HG03520 (cell line): ENCODE measurements at regions not wholly inside any gene's neighbourhood (a gene's known extent, or its start where the extent isn't known, plus 50 kb on each side); places are given as distances from the start of the nearest gene placed in this dataset.

Experiments used
- ATAC-seq: cut with Tn5 transposase; IDR thresholded peaks from one replicate; pipeline ENCODE4 v1.9.1; 2021; ENCODE audit warnings: mild to moderate bottlenecking, moderate library complexity; ENCODE audit not compliant: unreplicated experiment

DNA sequence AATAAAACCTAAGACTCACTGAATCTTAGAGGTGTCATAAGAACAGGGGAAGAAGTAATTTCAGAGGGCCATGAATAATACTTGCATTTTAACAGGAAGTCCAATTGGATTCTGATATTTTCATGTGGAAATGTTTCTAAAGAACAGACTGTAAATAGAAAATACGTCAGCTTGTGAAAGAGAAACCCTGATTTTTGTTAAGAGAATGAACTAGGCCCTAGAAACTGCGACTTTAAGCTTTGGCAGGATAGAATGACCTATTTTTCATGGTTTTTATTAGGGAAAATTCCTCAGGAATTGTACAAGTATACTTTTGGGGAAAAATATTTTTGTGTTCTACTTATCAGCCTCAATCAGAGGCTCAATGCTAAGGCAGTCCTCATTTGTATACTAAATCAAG is 215.5 kb upstream of the ACTBL2 start:
- no peak for ATAC-seq

DNA sequence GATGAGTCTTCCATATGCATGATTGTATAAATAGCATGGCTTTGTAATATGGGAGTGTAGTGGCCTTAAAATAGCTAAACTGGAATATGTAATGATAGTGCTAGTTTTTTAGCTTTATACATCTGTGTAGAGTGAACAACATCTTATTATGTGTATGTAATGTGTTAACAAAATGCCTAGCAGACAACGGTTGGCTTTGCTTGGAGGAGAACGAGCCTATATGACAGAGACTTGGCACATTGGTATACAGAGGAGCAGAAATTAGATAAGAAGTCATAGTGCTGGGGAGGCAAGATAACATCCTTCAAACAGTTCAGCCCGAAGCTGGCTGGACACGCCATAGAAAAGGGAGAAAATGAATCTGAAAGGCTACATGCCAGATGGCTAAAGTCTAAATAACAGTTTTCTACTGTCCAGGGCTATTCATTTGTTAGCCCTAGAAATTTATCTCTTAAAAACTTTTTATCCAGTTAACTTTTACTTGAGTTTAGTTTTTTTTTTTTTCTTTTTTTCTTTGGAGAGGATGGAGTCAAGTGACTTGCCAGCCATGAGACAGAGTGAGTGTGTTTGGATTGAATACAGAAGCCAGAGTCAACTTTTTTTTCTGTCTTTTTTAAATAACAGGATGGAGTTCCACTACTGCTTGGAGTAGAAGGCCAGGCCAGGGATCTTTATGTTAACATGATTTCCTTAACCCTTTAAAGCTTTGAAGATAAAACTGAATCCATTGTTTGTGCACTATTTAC is 214.4 kb upstream of the ACTBL2 start:
- ATAC-seq, result no peak

DNA sequence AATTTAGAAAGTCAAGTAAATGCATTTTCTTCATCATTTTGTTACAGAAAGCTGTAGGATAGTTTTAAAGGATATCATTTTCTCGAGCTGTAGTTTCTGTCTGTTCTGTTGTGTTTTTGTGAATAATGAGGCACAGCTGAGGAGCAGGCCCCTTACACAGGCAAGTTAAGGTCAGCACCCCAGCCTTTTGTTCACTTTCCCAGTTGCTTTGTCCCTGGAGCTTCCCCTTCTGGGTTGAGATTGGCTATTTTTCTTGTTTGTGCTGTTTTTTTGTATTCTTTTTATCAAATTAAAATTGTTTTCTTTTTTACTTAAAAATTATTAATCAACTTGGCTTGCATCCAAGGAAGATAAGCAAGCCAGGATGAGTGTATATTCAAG is 213.8 kb upstream of the ACTBL2 start:
- ATAC-seq, result no peak

DNA sequence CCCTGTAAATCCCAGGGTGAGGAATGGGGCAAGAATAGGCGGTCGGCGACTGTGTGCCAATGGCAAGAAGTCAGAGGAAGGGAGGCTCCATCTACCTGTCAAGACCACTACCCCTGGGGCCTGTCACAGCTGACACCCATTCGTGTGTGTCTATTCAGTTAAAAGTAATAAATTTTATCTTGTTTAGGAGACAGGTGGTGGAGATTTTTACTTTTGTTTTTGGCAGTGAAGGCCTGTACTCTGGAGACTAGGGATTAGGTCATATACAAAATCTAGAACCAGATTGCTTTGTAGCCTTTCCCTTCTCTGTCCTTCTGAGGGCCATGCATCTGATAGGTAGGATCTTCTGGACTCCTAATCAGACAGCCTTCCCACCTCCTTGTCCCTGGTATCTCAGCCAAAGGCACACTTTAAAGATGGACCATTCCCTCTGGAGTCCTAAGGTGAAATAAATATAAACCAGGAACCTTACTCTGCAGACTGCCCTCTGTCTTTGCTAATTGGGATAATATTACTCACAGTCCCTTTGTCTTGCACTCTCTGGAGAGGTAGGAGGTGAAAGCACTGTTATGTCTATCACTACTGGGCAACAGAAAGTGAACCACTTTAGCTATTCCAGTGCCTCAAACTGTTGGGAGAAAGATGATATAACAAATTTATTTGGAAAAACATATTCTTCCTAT is 213.2 kb upstream of the ACTBL2 start:
- no peak for ATAC-seq

DNA sequence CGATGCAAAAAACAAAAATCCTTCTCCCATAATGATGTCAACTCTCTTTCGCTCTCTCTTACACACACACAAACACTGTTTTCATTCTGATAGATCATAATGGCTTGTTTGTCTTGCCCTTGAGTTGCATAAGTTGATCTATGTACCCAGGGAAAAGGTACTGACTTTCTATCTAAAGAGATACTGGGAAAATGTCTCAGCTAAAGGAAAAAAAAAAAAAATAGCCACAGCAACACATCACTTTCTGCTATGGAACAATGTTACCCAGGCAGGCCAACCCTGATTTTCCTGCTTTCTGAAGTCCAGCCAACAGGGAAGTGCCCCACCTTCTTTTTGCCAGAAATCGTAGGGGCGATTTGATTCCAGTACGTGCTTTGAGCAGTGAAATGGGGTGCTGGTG is 212.6 kb upstream of the ACTBL2 start:
- ATAC-seq, result no peak

DNA sequence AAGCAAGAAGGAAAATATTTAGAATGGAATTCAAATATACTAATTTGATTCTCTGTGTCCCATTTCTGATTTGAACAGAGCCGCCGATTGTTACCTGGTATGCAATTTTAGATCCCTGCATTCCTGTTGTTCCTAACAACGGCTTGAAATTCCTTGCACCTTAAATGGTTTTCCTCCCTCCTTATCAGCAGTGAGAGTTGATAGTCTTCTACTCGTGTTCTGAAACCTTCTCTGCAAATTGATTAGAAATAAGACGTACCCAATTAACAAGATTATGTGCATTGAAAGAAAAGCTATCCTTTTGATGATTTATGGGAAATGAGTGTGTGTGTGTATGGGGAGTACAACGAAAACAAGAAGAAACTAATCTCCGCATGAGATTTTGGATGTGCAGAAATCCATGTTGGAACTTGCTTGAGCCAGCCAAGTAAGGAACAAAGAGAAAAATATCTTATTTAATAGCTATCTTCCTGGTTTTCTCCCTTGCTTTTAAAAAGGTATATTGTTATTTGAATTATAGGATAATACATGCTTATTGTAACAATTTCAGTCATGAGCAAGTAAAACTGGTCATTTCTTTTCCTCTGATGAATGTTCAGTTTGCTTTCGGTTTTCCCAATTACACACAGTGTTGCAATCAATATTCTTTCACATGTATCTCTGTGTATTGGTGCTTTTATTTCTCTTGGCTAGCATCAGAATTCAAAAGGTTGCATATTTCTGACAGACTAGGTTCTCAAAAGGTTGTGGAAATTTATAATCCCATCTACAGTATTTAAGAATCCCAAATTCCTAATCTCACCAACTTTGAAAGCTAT is 211.1 kb upstream of the ACTBL2 start:
- ATAC-seq, result no peak

DNA sequence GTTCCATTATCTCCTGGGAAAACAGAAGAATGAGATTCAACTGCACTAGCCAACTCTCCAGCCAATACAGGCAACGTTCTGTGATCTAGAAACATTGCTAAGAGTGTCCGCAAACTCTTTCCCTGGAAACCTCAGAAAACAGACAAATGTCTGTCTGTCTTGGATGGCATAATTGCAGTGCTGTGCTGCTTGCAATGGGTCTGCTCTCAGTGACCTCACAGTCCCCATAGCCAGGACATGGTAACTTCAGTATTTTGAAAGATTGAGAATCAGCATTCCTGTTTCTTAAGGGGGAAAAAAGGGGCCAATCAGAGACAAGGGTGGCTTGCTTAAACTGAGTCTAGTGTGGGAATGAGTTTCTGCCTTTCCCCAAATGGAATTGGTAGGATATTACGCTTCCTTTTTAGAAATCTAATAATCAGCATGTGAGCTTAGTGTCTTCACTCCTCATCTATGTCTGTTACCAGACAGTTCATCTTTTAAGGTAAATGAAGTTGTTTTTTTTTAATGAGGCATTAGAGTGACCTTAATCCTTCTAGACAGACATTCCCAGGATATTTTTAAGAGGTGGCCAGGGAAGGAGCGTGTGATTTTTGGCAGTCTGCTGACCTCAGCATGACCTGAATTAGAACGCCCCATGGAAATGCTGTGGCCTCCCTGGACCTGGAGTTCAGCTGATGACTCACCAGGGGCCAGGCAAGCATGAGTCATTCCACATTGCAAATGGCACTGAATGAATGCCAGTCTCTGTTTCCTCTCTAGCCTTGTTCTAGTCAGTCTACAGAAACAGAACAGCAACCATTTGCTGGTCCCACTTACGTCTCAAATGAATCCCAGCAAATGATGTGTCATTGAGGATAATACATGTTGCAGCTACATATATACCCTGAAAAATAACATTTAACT is 210.2 kb upstream of the ACTBL2 start:
- ATAC-seq, result no peak

DNA sequence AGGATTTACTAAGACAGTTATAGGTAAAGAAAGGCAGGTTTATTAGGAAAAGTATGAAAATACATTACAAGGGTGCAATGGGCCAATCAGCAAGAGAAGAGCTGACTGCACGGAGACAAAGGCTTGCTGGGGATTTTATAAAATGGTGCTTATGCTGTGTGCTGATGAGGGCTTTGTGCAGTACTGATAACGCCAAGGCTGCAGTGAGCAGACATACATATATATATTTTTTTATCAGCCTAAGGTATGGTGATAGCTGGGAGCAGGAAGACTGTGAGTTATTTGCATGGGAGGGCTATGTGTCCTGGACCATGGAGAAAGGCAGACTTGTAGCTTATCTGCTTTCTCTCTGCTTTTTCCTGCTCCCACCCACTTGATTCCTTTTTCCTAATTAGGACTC is 208.1 kb upstream of the ACTBL2 start:
- ATAC-seq, result no peak

DNA sequence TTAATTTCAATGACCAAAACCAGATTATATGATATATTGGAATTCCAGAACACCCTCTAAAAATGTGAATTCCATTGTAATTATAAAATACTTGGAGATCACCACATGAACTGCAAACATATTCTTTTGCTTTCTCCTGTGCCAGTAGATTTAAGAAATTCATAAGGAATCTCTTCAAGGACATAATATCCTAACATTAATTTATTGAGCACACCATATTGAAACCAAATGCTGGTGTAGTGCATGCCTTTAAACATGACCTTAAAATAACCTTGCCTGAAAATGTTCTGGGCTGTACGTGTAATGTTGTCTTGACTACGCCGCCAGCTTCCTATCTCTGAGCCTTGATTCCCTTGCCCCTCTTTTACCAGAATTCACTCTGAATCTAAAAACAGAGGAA is 205.0 kb upstream of the ACTBL2 start:
- no peak for ATAC-seq

DNA sequence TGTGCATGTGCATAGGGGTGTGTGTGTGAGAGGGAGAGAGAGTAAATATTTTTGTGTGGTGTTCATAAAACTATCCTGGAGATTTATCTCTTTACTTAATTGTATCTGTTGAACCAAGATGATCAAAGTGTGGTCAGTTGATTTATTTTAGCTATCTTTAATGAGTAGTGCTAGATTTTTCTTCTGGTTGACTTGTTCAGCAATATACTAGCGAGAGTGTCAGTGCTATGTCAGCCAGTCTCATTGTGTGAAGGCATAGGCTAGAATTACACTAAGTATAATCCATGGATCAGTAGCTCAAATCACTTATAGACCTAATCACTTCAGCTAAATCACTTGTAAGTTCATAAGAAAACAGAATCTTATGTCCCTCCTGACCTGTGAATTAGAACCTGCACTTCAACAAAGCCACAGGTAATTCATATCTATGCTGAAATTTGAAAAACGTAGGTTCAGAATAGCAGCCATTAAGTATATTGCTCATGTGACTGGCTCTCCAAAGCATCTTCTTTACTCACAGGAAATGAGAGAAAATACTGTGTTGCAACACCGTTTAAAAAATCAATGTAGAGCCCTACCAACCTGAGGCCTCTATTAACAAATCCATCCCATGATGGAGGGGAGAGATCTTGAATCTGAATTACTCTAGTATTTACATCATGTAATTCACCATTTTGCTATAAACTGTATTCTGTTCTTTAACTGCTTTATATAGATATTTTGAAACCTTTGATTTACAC is 203.1 kb upstream of the ACTBL2 start:
- no peak for ATAC-seq

DNA sequence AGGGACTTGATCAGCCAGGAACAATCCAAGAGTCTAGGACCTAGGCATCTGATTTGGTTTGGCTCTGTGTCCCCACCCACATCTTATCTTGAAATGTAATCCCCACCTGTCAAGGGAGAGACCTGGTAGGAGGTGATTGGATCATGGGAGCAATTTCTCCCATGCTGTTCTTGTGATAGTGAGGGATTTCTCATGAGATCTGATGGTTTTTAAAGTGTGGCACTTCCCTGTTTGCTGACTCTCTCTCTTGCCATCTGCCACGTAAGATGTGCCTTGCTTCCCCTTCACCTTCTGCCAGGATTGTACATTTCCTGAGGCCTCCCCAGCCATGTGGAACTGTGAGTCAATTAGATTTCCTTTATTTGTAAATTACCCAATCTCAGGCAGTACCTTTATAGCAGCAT is 201.7 kb upstream of the ACTBL2 start:
- no peak for ATAC-seq

DNA sequence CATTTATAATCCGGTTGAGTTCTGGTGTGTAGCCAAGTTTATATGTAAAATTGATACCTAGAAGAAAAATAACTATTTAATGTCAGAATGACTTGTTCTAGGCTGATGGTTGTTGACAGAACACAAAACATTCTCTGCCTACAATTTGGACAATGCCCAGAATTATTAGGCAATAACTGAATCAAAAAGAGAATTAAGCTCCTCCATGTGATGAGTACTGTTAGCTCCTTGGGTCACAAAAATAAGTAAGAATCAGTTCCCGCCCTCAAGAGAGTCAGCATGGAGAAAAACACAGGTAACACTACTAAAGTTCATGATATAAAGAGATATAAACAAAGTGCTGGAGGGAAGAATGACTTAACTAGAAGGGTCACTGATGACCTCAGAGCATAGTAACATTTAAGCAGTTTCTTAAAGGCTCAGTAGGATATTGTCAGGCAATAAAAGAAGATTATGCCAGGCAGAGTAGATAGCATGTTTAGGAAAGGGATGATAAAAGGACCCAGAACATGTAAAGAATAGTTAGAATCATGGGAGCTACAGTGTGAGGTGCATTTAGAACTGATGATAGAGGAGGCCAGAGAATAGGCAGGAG is 200.5 kb upstream of the ACTBL2 start:
- ATAC-seq, result no peak

DNA sequence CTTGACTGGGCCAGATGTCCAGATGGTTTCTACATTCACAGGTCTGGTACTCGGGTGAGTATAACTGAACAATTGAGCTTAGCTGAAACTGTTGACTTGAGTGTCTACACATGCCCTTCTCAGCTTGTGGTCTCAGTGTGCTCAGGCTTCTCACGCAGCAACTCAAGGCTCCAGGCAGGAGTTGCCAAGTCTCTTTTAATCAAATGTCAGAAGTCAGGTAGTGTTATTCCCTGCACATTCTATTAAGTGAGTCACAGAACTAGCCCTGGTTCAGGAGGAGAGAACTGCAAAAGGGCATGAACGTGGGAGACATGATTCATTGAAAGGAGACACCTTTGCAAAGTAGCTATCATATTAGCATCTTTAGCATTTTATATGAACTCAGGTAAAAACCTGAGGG is 199.3 kb upstream of the ACTBL2 start:
- ATAC-seq, result no peak

DNA sequence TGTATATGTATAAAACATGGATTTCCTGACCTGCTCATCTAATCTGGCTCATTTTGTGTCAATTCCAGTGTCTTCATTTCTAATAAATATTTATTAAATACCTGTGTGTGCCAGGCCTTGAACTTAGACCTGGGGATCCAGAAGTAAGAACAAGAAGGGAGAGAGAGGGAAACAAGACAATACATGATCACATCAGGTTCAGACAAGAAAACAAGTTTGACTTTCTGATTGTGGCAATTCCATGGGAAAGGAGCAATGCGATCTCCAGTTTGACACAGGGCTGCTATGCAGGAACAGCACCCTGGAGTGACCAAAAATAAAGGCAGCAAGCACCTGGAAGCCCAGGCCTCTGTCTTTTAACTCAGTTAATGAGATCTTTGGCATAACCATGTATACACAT is 198.1 kb upstream of the ACTBL2 start:
- no peak for ATAC-seq

DNA sequence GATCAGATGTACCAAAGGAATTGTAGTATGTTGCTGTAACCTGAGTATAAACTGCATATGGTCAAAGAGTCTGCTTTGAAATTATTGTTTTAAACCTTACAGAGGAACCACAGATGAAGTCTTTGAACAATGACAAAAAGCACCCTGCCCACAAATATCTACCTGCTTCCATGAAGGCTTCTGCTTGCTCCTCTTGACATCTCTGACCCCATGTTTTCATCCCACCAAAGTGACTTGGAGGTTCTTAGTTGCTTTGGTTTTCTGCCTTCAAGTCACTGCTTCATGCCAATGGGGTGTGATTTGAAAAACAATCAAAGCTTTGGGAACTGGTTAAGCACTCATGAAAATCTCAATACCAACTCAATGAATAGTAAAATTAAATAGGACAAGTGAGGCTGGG is 194.6 kb upstream of the ACTBL2 start:
- ATAC-seq, result no peak

DNA sequence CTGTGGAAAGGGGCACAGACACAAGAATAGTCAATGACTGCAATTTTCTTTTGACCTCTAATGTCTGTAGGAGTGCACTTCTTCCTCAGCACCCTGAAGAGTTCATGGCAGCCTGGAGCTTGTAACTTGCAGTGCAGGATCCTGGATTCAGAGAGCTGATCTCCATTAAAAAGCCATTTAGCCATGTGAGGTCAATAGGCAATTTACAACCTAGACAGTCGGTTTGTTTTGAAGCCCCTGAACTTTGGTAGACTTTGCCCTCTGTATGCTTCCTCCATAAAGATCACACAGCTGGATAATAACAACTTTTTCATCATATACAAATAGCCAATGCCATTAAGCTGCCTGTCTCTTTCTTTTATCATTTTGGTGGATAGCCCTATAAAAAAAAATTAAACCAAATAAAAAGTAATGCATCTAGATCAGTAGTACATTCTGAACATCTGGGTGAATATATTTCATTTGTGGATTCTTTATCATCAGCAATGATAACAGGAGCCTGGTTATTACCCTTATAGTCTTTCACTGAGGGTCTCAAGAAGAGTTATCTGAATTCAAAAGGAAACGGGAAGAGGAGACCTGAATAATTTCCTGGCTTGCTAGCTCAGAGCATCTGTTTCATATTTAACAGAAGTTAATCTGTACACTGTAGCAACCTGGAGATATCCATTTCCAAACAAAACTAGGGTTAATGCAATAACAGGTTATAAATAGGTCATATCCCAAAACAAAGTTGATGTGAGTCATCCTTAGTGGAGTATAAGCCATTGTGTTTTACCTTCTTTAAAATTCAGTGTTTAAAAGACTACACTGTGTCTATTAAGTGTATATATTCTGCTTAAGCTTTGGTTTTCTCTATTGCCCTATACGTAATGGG is 193.8 kb upstream of the ACTBL2 start:
- no peak for ATAC-seq

DNA sequence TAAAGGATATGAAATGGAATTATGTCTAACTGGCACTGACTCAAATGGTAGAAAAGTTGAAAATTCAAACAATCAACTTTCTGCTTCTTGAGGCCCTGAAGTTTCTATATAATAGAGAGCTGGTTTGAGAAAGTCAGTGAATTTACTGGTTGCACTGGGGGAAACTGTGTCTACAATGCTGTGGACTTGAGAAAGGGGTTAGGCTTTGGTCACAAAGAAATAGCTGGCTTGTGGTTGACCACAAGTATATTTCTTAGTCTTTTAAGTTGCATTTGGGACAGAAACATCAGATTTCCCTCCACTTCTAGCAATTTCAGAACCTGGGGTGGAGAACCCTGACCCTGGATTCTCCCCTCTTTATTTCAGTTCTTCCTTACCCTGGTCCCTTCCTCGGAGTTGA is 192.6 kb upstream of the ACTBL2 start:
- ATAC-seq, result no peak

DNA sequence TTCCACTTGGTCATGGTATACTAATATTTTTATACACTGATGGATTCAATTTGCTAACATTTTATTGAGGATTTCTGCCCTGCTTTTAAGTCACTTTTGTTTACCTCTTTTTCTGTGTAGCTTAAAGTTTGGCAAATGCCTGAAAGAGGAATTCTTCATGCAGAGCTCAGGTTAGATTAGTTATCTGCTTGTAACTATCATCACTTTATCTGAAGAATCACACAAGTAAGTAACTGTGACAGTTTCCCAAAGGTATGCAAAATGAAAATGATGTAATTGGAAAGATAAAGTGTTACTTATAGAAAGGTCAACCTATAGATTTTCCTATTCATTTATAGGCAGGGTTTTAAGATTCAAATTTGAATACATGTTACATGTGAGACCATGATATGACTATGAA is 188.8 kb upstream of the ACTBL2 start:
- no peak for ATAC-seq

DNA sequence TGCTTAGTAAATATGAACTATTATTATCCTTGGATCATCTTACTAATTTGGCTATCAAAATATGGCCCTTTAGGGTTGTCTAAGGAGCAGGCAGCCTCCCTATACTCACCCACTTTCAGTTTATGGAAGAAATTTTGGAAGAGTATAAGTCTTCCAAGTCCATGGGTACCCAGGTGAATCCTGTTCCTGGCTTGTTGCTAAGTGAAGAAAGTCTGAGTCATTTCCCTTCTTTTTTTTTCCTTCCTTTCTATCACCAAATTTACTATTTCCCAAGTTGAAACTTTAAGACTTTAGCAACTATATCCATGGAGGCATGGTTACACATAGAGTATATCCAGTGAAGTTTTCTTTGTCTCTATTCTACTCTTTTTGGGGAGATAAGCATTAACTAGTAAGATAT is 184.0 kb upstream of the ACTBL2 start:
- ATAC-seq, result no peak
